ENCODE measurements at regions not wholly inside any gene's neighbourhood (a gene's known extent, or its start where the extent isn't known, plus 50 kb on each side); places are given as distances from the start of the nearest gene placed in this dataset.

DNA sequence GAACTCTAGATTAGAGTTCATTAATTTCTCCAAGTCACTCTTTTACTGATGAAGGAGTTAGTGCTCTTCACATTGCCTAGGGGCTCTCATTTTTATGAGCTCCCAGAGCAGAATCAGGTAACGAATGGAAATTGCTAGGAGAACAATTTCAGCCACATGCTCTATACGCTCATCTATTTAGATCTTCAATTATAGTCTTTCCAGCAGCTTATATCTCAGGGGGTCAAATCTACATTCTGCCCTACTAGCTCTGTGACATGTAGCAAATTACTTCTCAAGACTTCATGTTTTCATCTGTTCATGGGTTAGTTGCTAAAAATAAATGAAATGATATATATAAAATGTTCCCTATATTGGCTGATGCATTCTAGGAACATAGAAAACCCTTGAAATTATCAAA, 183.6 kb downstream of the PLPP3 start:
- TF ChIP-seq GATA1 (IDR thresholded peaks at IDR 0.05; ENCODE audit: low read depth, low read length) = no peak
- no peak for TF ChIP-seq POLR2A (IDR thresholded peaks at IDR 0.05; ENCODE audit: low read length)
- DNase-seq = no peak

- no peak for TF ChIP-seq GATA1 (IDR thresholded peaks at IDR 0.05; ENCODE audit: low read depth, low read length)
- no peak for TF ChIP-seq POLR2A (IDR thresholded peaks at IDR 0.05; ENCODE audit: low read length)
Measured at GRCh38 chr1:56394298-56394697, 185.1 kb downstream of the PLPP3 start.

DNA sequence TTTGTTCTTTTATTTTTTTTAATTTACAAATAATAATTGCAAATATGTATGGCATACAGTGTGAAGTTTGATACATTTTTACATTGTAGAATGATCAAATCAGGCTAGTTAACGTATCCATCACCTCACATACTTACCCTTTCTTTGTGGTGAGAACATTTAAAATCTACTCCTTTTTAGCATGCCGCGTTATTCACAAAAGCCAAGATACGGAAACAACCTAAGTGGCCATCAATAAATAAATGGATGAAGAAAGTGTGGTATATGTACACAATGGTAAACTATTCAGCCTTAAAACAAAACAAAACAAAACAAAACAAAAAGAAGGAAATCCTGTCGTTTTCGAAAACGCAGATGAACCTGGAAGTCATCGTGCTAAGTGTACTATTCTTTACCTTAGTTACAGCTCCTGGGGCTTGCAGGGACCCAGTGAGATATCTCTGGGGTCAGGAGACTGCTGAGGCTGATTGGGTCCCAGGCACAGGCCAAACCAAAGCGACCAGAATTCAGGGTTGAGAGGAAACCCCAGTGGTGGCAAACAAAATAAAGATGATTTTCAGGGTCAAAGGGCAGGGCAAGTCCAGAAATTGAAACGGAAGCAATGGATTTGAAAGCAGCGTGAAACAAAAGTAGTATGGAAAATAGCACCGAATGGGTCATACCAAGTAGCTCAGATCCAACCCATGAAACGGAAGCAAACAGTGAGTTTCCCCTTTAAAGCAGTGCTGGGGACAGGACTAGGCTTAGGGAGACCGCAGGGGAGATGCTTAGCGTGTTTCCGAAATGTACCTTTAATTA, 188.2 kb downstream of the PLPP3 start:
- no peak for TF ChIP-seq GATA1 (IDR thresholded peaks at IDR 0.05; ENCODE audit: low read depth, low read length)
- TF ChIP-seq POLR2A (IDR thresholded peaks at IDR 0.05; ENCODE audit: low read length) = no peak

More at GRCh38 chr1:56394298-56394697, 185.1 kb downstream of the PLPP3 start:
- no peak for DNase-seq

DNA sequence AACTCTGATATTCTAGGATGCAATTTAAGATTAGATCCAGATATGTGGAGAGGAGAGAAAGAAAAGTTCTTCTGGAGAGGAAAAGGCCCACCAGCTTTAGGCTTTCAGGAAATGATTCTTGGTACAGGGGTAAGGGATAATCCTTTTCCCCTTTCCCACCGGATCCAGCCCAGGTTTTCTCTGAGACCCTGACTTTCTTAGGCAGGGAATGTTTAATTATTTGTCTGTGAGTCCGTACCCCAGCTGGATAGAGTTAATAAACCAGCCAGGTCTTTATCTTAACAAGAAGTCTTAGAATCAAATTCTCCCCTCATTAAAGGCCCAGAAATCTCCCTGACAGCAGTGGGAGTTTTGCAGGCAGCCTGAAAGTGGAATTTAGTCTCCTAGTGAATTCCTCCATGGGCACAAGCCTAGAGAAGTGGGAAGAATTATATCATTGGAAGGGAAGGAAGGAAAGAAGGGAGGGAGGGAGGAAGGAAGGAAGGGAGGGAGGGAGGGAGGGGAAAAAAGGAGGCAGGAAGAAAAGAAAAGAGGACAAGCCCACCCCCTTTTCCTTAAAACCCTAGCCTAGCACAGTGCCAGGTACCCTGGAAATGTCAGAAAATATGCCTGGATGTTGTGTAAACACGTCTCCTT, 189.0 kb downstream of the PLPP3 start:
- DNase-seq = no peak
- no peak for TF ChIP-seq GATA1 (IDR thresholded peaks at IDR 0.05; ENCODE audit: low read depth, low read length)
- TF ChIP-seq POLR2A (IDR thresholded peaks at IDR 0.05; ENCODE audit: low read length) = no peak

More for the DNA sequence above, 188.2 kb downstream of the PLPP3 start:
- no peak for DNase-seq

DNA sequence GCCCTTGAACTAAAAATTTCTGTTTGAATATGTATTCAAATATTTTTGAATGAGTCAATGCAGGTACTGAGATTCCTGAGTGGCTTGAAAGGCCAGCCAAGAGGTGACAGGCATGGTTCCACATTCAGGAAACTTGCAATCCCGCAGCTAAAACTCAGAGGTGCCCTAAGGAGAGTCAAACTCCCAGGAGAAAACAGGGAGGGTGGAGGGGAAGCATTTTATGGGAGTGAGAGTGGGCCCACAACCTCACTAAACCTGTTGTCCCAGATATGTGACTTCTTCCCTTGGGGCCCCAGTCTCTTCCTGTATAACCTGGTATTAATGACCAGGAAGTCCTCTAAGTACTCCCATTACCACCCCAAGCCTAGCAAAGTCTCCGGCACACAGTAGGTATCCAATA, 189.6 kb downstream of the PLPP3 start:
- DNase-seq = no peak
- TF ChIP-seq POLR2A (IDR thresholded peaks at IDR 0.05; ENCODE audit: low read length) = no peak
- TF ChIP-seq GATA1 (IDR thresholded peaks at IDR 0.05; ENCODE audit: low read depth, low read length) = no peak

- TF ChIP-seq GATA1 (IDR thresholded peaks at IDR 0.05; ENCODE audit: low read depth, low read length) (no peak), POLR2A (IDR thresholded peaks at IDR 0.05; ENCODE audit: low read length) (no peak)
- DNase-seq = no peak
Measured at GRCh38 chr1:56387071-56387740, 192.2 kb downstream of the PLPP3 start.

DNA sequence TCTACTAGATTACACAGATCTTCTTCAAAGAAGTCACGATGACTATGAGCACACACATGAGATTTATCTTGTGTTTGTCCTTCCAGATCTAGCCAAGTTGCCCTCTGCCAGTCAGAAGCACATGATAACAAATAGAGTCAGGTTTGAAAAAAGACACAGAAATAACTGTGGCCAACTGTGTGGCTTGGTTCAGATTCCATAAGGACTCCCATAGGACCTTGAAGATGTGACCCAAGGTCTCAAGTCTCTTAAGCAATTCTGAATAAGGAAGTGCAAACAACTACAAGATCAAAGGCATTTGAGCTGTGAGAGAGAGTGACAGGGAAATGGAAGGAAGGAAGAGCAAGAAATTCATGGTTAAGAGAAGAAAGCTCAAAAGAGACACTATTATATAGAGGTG, 194.0 kb downstream of the PLPP3 start:
- TF ChIP-seq GATA1 (IDR thresholded peaks at IDR 0.05; ENCODE audit: low read depth, low read length) (no peak), POLR2A (IDR thresholded peaks at IDR 0.05; ENCODE audit: low read length) (no peak)
- no peak for DNase-seq

GRCh38 chr1:56382929-56383328, 196.4 kb downstream of the PLPP3 start:
- no peak for TF ChIP-seq GATA1 (IDR thresholded peaks at IDR 0.05; ENCODE audit: low read depth, low read length)
- no peak for TF ChIP-seq POLR2A (IDR thresholded peaks at IDR 0.05; ENCODE audit: low read length)
- no peak for DNase-seq

DNA sequence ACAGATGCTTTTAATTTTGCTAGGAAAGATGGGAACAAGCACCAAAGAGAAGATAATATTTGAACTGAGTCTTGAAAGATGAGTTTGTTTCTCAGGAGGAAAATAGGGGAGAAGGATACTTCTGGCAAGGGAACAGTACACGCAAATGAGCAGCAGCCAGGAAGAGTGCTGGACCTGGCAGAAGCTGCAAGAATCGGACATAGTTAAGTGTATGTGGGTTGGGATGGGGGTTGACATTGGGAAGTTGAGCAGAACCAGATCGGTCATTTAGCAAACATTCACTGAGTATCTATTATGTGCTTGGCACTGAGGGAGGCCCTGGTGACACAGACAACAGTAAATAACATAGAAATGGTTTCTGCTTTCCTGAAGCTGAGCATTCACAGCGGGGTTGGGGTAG, 198.8 kb downstream of the PLPP3 start:
- TF ChIP-seq GATA1 (IDR thresholded peaks at IDR 0.05; ENCODE audit: low read depth, low read length) (no peak), POLR2A (IDR thresholded peaks at IDR 0.05; ENCODE audit: low read length) (no peak)
- no peak for DNase-seq

GRCh38 chr1:56378341-56379070, 200.9 kb downstream of the PLPP3 start:
- TF ChIP-seq GATA1 (IDR thresholded peaks at IDR 0.05; ENCODE audit: low read depth, low read length) (no peak), POLR2A (IDR thresholded peaks at IDR 0.05; ENCODE audit: low read length) (no peak)
- no peak for DNase-seq

DNA sequence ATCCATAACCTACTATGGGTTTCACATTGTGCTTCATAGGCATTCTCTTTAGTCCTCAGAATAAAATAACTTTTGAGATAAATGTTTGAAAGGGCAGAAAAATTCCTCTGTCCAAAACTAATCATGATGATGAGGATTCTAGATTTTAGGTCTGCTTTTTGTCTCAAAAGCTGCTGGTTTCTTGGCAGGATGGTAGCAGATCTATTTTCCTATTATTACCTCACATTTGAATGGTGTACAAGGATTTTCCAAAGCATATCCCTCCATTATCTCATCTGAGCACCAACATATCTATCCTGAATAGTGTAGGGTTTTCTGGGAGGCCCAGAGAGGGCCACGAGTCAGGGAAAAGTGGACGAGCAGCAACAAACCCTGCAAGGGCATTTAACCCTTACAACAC, 201.9 kb downstream of the PLPP3 start:
- TF ChIP-seq GATA1 (IDR thresholded peaks at IDR 0.05; ENCODE audit: low read depth, low read length) = no peak
- TF ChIP-seq POLR2A (IDR thresholded peaks at IDR 0.05; ENCODE audit: low read length) = no peak
- DNase-seq = no peak

DNA sequence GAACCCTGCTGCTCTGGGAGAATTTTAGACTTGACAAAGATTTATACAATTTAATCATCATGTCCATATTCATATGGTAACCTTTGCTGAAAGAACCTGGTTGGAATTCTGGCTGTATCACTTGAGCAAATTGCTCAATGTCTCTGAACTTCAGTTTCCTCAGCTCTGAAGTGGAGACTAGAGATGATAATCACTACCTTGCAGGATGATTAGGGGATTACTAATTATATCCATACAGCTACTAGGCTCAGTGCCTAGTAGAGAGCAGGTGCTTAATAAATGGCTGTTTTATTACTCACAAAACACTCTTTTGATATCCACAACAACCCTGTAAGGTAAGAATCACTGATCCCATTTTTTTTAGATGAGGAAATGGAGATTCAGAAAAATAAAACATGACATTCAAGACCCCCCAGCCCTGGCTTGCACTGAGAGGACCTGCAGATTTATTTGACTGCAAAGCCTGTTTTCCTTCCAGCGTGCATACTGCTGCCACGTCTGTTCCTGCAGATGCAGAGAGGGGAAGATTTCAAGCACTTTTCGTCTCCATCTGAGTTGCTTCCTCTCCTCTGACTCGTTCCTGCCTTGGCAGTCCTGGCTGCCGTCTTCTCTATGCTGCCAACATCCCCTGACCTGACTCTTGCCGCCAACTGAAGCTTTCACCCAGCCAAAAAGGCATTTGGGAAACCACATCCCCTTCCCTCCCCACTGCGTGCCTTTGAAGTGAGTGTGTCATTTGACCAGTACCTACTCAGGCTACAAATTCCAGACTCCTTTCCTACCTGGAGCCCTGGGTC, 203.0 kb downstream of the PLPP3 start:
- no peak for DNase-seq
- TF ChIP-seq GATA1 (IDR thresholded peaks at IDR 0.05; ENCODE audit: low read depth, low read length) (no peak), POLR2A (IDR thresholded peaks at IDR 0.05; ENCODE audit: low read length) (no peak)

GRCh38 chr1:56375326-56375804, 204.0 kb downstream of the PLPP3 start:
- TF ChIP-seq POLR2A (IDR thresholded peaks at IDR 0.05; ENCODE audit: low read length) = no peak
- no peak for TF ChIP-seq GATA1 (IDR thresholded peaks at IDR 0.05; ENCODE audit: low read depth, low read length)
- DNase-seq = no peak

All from erythroblast (primary cell).